B cell (primary cell): ENCODE measurements at regions not wholly inside any gene's neighbourhood (a gene's known extent, or its start where the extent isn't known, plus 50 kb on each side); places are given as distances from the start of the nearest gene placed in this dataset.

ENCODE experiments used
- ATAC-seq: fragments of 200-7000 bp; cut with Tn5 transposase; one replicate; pipeline ENCODE4 v1.10.0; 2021; ENCODE audit warnings: low read depth, mild to moderate bottlenecking, moderate number of reproducible peaks, moderate library complexity
- CTCF ChIA-PET: fragments of 350-600 bp; sonication (Branson Sonifier 250); formaldehyde crosslinking; loops from one replicate; lab custom pipeline; 2021; ENCODE audit warnings: antibody characterized with exemption, inconsistent platforms; lab: Charles Lee
- POLR2A ChIA-PET: fragments of 350-600 bp; sonication (Branson Sonifier 250); formaldehyde crosslinking; loops from one replicate; lab custom pipeline; 2021; ENCODE audit warnings: antibody characterized with exemption; lab: Charles Lee
- DNase-seq: peaks from one replicate; pipeline ENCODE4 v3.0.0; 2013
- H2AFZ ChIP-seq: 2 replicates; pipeline ENCODE4 v1.6.1; 2012; ENCODE audit warnings: mild to moderate bottlenecking, low read depth, low read length; ENCODE audit not compliant: insufficient read depth, poor library complexity, severe bottlenecking
- H3K27ac ChIP-seq, 2 donors: 1 replicate in 1 of 2; 2 replicates in 1 of 2; pipeline ENCODE4 v1.5.1; 2012 to 2013; ENCODE audit warnings: low read length in 2 of 2, mild to moderate bottlenecking in 2 of 2, moderate library complexity in 1 of 2
- H3K27me3 ChIP-seq, 4 experiments: fragments of 200-600 bp in 1 of 4; sonication (generic) in 1 of 4; replicated peaks in 1 of 4; 1 replicate in 2 of 4; 2 replicates in 2 of 4; pipeline versions ENCODE4 v1.6.1 to v1.7.0; 2013 to 2016; ENCODE audit warnings: low read length in 3 of 4, mild to moderate bottlenecking in 2 of 4, mixed read lengths in 1 of 4, moderate library complexity in 1 of 4; ENCODE audit not compliant: insufficient read depth in 4 of 4, control insufficient read depth in 3 of 4; ENCODE audit errors: control extremely low read depth in 1 of 4
- H3K36me3 ChIP-seq, 2 experiments: replicated peaks in 1 of 2; 1 replicate in 1 of 2; 2 replicates in 1 of 2; pipeline versions ENCODE4 v1.6.1 to v1.7.1; 2013; ENCODE audit warnings: low read length in 1 of 2; ENCODE audit not compliant: insufficient read depth in 2 of 2, control insufficient read depth in 1 of 2; ENCODE audit errors: control extremely low read depth in 1 of 2, extremely low read depth in 1 of 2
- H3K4me1 ChIP-seq, 2 donors: fragments of 200-600 bp in 1 of 2; sonication (generic) in 1 of 2; 1 replicate in 1 of 2; 2 replicates in 1 of 2; pipeline versions ENCODE4 v1.5.1 to v1.6.1; 2013 to 2017; ENCODE audit warnings: low read length in 2 of 2; ENCODE audit not compliant: control insufficient read depth in 2 of 2, insufficient read depth in 2 of 2
- H3K4me2 ChIP-seq: replicated peaks from 2 replicates; pipeline ENCODE3; 2012; ENCODE audit warnings: mild to moderate bottlenecking, low read depth, low read length; ENCODE audit not compliant: poor library complexity, severe bottlenecking
- H3K4me3 ChIP-seq, 5 experiments: fragments of 200-600 bp in 1 of 5; sonication (generic) in 1 of 5; 1 replicate in 3 of 5; 2 replicates in 2 of 5; pipeline versions ENCODE4 v1.5.1 to v1.7.0; 2011 to 2016; ENCODE audit warnings: low read length in 4 of 5, mild to moderate bottlenecking in 4 of 5, low read depth in 2 of 5, control low read depth in 1 of 5, moderate library complexity in 1 of 5; ENCODE audit not compliant: insufficient read depth in 1 of 5; ENCODE audit errors: control extremely low read depth in 1 of 5, extremely low read depth in 1 of 5
- H3K79me2 ChIP-seq: fragments of 200-600 bp; sonication (generic); one replicate; pipeline ENCODE4 v1.6.0; 2016; ENCODE audit warnings: low read length; ENCODE audit not compliant: control insufficient read depth, insufficient read depth
- H3K9ac ChIP-seq: fragments of 200-600 bp; sonication (generic); 2 replicates; pipeline ENCODE4 v1.6.1; 2017; ENCODE audit warnings: mild to moderate bottlenecking, low read length, moderate library complexity
- H3K9me3 ChIP-seq, 3 donors: one replicate each; pipeline versions ENCODE4 v1.6.1 to v1.7.1; 2013; ENCODE audit warnings: low read length in 2 of 3; ENCODE audit not compliant: control insufficient read depth in 2 of 3, insufficient read depth in 1 of 3; ENCODE audit errors: control extremely low read depth in 1 of 3
- H4K20me1 ChIP-seq: 2 replicates; pipeline ENCODE4 v1.6.0; 2012; ENCODE audit warnings: mild to moderate bottlenecking, low read length; ENCODE audit not compliant: insufficient read depth, control insufficient read depth, poor library complexity, severe bottlenecking
- H3K27ac Mint-ChIP-seq: one replicate; pipeline ENCODE4 v1.8.0; 2021; ENCODE audit warnings: mixed read lengths
- H3K27me3 Mint-ChIP-seq: one replicate; pipeline ENCODE4 v1.8.0; 2021; ENCODE audit warnings: mixed read lengths
- H3K4me1 Mint-ChIP-seq: one replicate; pipeline ENCODE4 v1.8.0; 2021; ENCODE audit warnings: mixed read lengths
- H3K4me3 Mint-ChIP-seq: one replicate; pipeline ENCODE4 v1.8.0; 2021; ENCODE audit warnings: mixed read lengths
- H3K9me3 Mint-ChIP-seq: one replicate; pipeline ENCODE4 v1.8.0; 2022; ENCODE audit warnings: mixed read lengths; ENCODE audit not compliant: insufficient read depth
- CTCF ChIP-seq: fragments of 200-600 bp; IDR thresholded peaks from one replicate; pipeline ENCODE4 v1.8.0; 2022; ENCODE audit warnings: antibody characterized with exemption, mild to moderate bottlenecking
- EZH2 ChIP-seq: IDR thresholded peaks from 2 replicates; pipeline ENCODE4 v1.6.1; 2012; ENCODE audit warnings: borderline replicate concordance, low read depth, mild to moderate bottlenecking, moderate library complexity, low read length; ENCODE audit not compliant: insufficient read depth, poor library complexity, severe bottlenecking
- WGBS: methylation state at CpG from one replicate; pipeline ENCODE4 v1.1.5; 2013; ENCODE audit warnings: missing lambda C conversion rate; ENCODE audit not compliant: insufficient coverage; 5-methylcytosine and 5-hydroxymethylcytosine counted together
- intact Hi-C: fragments of 100-400 bp; cut with micrococcal nuclease; formaldehyde crosslinking; loops from one replicate; pipeline ENCODE4 v1.10.0; 2022

- no peak overlapping the region for H3K27ac Mint-ChIP-seq
Measured at GRCh38 chr22:22122348-22123117, 122.1 kb upstream of the VPREB1 start.

More at GRCh38 chr22:22122348-22123117, 122.1 kb upstream of the VPREB1 start:
- WGBS = 100% methylated on average over 1 of the region's 4 CpGs
- Mint-ChIP-seq H3K27me3 (no peaks in the 10 kb centered on the region), H3K4me3 (no peak overlapping the region), H3K9me3 (no peaks in the 10 kb centered on the region), H3K4me1 (peaks cover 22% of the 10 kb centered on the region)
- Histone ChIP-seq H3K9me3 (peaks cover 0 to 8% (median 0%) of the 10 kb centered on the region in 3 donors), H3K4me3 (no peak overlapping the region), H3K27ac (no peak overlapping the region), H3K4me2 (no peak overlapping the region), H3K4me1 (peaks cover 4 to 13% of the 10 kb centered on the region in 2 donors), H3K27me3 (no peaks in the 10 kb centered on the region), H3K79me2 (peaks cover 40% of the 10 kb centered on the region), H3K36me3 (no peaks in the 10 kb centered on the region), H2AFZ (no peak overlapping the region), H3K9ac (no peak overlapping the region), H4K20me1 (no peaks in the 10 kb centered on the region)
- DNase-seq (no peak), ATAC-seq (no peak)
- POLR2A ChIA-PET = no interaction called here
- CTCF ChIA-PET = no interaction called here
- TF ChIP-seq EZH2 (no peak), CTCF (no peak)
- intact Hi-C loops = no loop called here
